ENCODE measurements at regions not wholly inside any gene's neighbourhood (a gene's known extent, or its start where the extent isn't known, plus 50 kb on each side); places are given as distances from the start of the nearest gene placed in this dataset.

DNA sequence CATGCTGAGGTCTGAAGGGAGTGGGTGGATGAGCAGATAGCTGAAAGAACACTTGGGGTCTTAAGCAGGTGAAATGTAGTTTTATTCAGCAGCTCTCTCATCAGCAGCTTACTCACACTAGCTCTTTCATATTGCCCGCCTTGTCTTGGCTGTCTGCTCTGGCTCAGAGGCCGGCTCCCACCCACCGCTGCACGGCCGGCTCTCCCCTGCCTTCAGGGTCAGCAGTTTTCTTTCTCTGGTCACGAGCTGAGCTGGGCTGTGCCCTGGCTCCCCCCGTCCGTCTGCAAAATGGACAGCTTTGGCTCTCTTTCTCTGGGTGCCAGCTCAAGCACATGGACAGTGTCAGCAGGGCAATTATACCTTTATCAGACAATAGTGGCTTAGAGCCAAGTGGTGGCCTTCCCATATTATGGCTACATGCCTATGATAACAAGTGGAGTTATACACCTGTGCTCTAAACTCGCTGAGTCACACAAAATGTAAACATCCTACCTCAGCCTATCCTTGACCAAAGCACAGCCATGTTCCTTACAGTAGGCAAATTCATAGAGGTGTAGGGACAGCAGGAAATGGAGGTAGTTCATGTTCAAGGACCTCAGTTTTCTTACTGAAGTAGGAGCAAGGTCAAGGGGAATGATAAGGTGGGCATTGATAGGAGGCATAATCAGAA, 224.8 kb downstream of the SOCS6 start:
- Histone ChIP-seq H3K4me1 (ENCODE audit: control insufficient read depth in 1 of 2, insufficient read depth in 2 of 2, low read length in 2 of 2) (no peaks in the 10 kb centered on the region), H3K4me3 (ENCODE audit: low read depth in 1 of 2, low read length in 2 of 2) (no peak overlapping the region), H3K27ac (ENCODE audit: low read length) (no peak overlapping the region), H3K27me3 (ENCODE audit: low read depth, low read length) (no peaks in the 10 kb centered on the region), H3K9me3 (ENCODE audit: control insufficient read depth in 1 of 2, low read length in 2 of 2) (no peaks in the 10 kb centered on the region), H3K36me3 (ENCODE audit: control insufficient read depth in 1 of 2, insufficient read depth in 2 of 2, low read length in 2 of 2) (no peaks in the 10 kb centered on the region)

DNA sequence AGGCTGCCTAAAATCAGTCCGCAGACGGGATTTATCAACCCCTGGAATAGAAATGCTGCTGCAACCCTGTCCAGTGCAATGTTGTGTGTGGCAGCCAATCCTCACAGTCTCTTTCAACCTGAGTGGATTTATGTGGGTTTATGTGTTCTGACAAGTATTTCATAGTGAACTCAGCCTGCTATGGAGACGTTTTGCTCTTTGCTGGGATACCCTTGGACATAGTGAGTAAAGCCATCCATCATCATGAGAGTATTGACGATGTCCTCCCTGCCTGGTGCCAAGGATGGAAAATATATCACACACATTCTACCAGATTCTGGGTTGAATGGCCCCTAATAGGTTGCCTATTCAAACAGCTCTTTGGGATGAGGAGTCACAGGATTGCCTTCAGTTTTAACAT, 219.1 kb downstream of the SOCS6 start:
- Histone ChIP-seq H3K4me1 (ENCODE audit: control insufficient read depth in 1 of 2, insufficient read depth in 2 of 2, low read length in 2 of 2) (no peaks in the 10 kb centered on the region), H3K27ac (ENCODE audit: low read length) (no peak overlapping the region), H3K9me3 (ENCODE audit: control insufficient read depth in 1 of 2, low read length in 2 of 2) (no peaks in the 10 kb centered on the region), H3K27me3 (ENCODE audit: low read depth, low read length) (no peaks in the 10 kb centered on the region), H3K36me3 (ENCODE audit: control insufficient read depth in 1 of 2, insufficient read depth in 2 of 2, low read length in 2 of 2) (no peaks in the 10 kb centered on the region), H3K4me3 (ENCODE audit: low read depth in 1 of 2, low read length in 2 of 2) (no peak overlapping the region)

DNA sequence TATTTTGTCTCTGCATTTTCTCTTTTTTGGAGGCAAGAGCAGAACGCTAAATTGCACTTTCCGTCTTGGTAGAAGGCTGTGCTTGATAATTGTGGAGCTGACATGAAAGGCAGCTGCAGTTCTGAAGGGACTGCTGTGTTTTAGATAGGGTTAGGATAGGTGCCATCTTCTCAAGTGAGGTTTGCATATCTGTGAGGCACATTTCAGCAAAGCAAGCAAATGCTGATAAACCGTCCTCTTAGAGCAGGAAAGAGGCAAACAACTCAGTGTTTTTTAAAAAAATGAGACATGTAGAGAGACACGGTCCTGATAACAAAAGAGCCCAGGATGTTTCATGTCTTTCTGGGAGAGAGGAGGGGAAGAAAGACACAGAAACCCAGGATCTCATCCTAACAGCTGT, 217.7 kb downstream of the SOCS6 start:
- Histone ChIP-seq H3K9me3 (ENCODE audit: control insufficient read depth in 1 of 2, low read length in 2 of 2) (no peaks in the 10 kb centered on the region), H3K4me3 (ENCODE audit: low read depth in 1 of 2, low read length in 2 of 2) (no peak overlapping the region), H3K27me3 (ENCODE audit: low read depth, low read length) (no peaks in the 10 kb centered on the region), H3K4me1 (ENCODE audit: control insufficient read depth in 1 of 2, insufficient read depth in 2 of 2, low read length in 2 of 2) (no peaks in the 10 kb centered on the region), H3K27ac (ENCODE audit: low read length) (no peak overlapping the region), H3K36me3 (ENCODE audit: control insufficient read depth in 1 of 2, insufficient read depth in 2 of 2, low read length in 2 of 2) (no peaks in the 10 kb centered on the region)

DNA sequence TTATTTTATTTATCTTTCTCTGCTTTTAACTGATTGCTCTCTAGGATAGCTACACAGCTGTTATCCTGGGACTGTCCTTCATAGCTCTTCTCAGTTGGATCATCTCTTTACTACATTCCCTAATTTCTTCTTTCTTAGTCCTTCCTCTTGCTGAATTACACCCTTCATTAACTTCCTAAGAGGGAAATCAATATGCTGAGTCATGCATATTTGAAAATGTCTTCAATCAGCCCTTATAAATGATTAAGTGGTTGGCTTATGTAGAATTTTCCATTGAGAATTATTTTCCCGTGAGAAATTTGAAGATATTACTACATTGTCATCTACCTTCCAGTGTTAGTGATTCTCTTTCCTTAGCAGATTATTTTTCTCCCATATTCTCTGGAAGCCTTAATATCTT, 214.2 kb downstream of the SOCS6 start:
- no peak overlapping the region for H3K27ac ChIP-seq (ENCODE audit: low read length)
- H3K4me1 ChIP-seq (ENCODE audit: control insufficient read depth in 1 of 2, insufficient read depth in 2 of 2, low read length in 2 of 2): no peaks in the 10 kb centered on the region
- H3K9me3 ChIP-seq (ENCODE audit: control insufficient read depth in 1 of 2, low read length in 2 of 2): no peaks in the 10 kb centered on the region
- no peaks in the 10 kb centered on the region for H3K27me3 ChIP-seq (ENCODE audit: low read depth, low read length)
- no peaks in the 10 kb centered on the region for H3K36me3 ChIP-seq (ENCODE audit: control insufficient read depth in 1 of 2, insufficient read depth in 2 of 2, low read length in 2 of 2)
- no peak overlapping the region for H3K4me3 ChIP-seq (ENCODE audit: low read depth in 1 of 2, low read length in 2 of 2)

DNA sequence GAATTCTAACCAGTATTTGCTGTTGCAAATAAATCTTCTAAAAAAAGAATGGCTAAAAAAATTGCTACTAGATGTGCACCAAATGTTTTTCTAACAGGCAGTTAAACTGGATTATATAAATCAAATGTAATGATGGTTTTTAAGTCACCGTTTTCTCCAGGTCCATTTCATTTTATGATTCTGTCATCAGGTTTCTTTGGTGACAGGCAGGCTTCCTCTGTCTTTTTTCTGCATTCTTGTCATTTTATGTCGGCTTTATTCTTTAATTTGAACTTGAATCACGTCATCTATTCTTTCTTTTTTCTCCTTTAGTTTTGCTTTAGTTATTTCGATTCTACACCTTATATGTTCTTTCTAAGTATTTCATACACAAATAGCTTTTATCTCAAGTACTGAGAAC, 212.5 kb downstream of the SOCS6 start:
- Histone ChIP-seq H3K27ac (ENCODE audit: low read length) (no peak overlapping the region), H3K27me3 (ENCODE audit: low read depth, low read length) (no peaks in the 10 kb centered on the region)

DNA sequence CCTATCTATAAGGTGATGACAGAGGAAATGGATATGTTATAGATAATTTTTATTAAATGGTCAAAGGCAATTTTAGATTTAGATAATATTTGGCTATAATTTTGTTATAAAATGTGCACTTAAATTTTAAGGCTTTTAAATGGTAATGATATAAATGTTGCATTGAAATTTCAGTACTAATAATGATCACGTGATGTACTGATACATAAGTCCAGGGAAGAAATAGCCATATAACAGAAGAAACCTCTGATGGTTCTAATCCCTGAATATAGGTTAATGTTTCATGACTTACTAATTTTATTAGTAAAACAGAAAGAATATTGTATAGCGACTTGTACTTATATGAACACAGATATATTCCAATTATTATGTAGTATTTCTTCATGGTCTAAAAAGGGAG, 211.9 kb downstream of the SOCS6 start:
- Histone ChIP-seq H3K4me1 (ENCODE audit: control insufficient read depth in 1 of 2, insufficient read depth in 2 of 2, low read length in 2 of 2) (no peaks in the 10 kb centered on the region), H3K27ac (ENCODE audit: low read length) (no peak overlapping the region), H3K27me3 (ENCODE audit: low read depth, low read length) (no peaks in the 10 kb centered on the region), H3K36me3 (ENCODE audit: control insufficient read depth in 1 of 2, insufficient read depth in 2 of 2, low read length in 2 of 2) (no peaks in the 10 kb centered on the region), H3K9me3 (ENCODE audit: control insufficient read depth in 1 of 2, low read length in 2 of 2) (no peaks in the 10 kb centered on the region), H3K4me3 (ENCODE audit: low read depth in 1 of 2, low read length in 2 of 2) (no peak overlapping the region)

More for the DNA sequence above, 212.5 kb downstream of the SOCS6 start:
- Histone ChIP-seq H3K4me1 (ENCODE audit: control insufficient read depth in 1 of 2, insufficient read depth in 2 of 2, low read length in 2 of 2) (no peaks in the 10 kb centered on the region), H3K36me3 (ENCODE audit: control insufficient read depth in 1 of 2, insufficient read depth in 2 of 2, low read length in 2 of 2) (no peaks in the 10 kb centered on the region), H3K4me3 (ENCODE audit: low read depth in 1 of 2, low read length in 2 of 2) (no peak overlapping the region), H3K9me3 (ENCODE audit: control insufficient read depth in 1 of 2, low read length in 2 of 2) (no peaks in the 10 kb centered on the region)

DNA sequence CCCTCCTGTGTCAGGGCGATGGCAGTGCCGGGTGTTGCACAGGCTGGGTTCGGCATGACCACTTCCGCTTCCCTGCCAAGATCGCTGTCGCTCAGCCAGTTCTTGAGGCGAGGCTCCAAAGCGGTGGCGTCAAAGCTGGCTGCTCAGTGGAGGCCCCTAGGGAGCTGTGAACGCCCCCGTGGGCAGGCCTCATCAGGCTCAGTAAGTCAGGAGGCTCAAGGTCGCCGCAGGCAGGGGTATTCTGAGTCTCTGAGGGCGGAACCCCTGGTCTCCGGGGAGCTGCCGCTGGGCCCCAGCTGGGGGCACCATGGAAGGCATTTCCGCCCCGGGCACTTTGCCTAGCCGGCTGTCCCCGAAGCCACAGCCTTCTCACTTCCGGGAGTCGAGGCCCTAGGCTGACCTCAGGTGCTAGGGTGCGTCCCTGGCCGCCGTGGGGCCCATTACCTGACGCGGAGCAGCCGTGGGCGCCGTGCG, 210.4 kb downstream of the SOCS6 start:
- H3K27ac ChIP-seq (ENCODE audit: low read length): no peak overlapping the region
- H3K27me3 ChIP-seq (ENCODE audit: low read depth, low read length): no peaks in the 10 kb centered on the region
- no peaks in the 10 kb centered on the region for H3K9me3 ChIP-seq (ENCODE audit: control insufficient read depth in 1 of 2, low read length in 2 of 2)
- no peaks in the 10 kb centered on the region for H3K4me1 ChIP-seq (ENCODE audit: control insufficient read depth in 1 of 2, insufficient read depth in 2 of 2, low read length in 2 of 2)
- no peaks in the 10 kb centered on the region for H3K36me3 ChIP-seq (ENCODE audit: control insufficient read depth in 1 of 2, insufficient read depth in 2 of 2, low read length in 2 of 2)
- no peak overlapping the region for H3K4me3 ChIP-seq (ENCODE audit: low read depth in 1 of 2, low read length in 2 of 2)

DNA sequence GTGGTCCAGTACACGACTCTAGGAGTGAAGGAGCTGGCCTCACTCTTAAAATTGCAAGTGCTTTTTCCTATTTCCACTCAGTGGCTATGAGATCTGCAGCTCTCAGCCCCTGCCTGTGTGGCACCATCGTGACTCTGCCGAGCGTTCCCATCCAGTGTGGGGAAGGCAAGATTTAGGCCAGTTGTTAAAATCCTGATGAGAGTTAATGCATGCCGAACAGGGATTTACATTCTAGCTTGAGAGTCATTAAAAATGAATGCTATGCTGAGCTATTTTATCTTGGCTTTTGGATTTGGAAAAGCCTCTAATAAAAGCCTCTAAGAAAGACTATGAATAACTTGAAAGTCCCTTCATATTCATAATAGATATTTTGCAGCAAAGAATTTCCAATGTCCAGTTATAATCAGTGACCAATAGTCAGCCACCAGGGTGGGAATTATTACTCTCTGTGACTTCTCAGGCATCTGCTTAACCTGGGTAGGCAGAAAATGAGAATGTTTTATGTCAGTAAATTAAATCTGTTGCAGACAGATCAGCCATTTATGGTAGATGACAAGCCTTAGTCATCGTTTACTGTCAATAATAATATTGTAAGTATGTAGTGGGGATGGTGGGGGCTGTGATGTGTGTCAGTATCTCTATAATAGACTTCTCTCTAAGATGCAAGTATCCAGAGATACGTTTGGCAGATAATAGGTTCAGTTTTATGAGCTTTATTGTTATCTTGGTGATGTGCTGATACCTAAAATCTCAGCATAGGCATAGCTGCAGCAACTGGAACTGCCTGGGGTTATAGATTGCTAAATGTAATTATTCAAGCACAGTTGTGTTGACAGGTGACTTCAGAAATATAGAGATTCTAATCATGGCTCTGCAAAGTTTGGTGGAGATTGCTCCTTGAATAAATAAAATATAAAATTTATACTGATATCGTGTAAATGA, 207.8 kb downstream of the SOCS6 start:
- Histone ChIP-seq H3K36me3 (ENCODE audit: control insufficient read depth in 1 of 2, insufficient read depth in 2 of 2, low read length in 2 of 2) (no peaks in the 10 kb centered on the region), H3K27ac (ENCODE audit: low read length) (no peak overlapping the region), H3K4me1 (ENCODE audit: control insufficient read depth in 1 of 2, insufficient read depth in 2 of 2, low read length in 2 of 2) (no peaks in the 10 kb centered on the region), H3K4me3 (ENCODE audit: low read depth in 1 of 2, low read length in 2 of 2) (no peak overlapping the region), H3K9me3 (ENCODE audit: control insufficient read depth in 1 of 2, low read length in 2 of 2) (no peaks in the 10 kb centered on the region), H3K27me3 (ENCODE audit: low read depth, low read length) (no peaks in the 10 kb centered on the region)

DNA sequence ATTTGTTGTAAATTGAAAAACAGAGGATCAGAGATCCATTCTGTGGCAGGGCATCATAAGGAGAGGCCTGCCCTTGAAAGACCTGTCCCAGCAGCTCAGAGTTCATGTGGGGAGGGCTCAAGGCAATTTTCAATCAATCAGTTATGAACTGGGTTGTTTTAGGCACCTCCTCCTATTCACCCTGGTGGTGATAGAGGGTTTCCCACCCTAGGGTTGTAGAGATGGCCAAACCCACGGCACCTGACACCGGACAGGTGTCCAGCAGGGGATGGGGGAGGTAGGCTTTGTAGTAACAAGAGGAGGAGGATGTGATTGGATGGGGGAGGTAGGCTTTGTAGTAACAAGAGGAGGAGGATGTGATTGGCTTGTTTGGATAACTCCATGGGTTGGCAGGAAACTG, 205.7 kb downstream of the SOCS6 start:
- Histone ChIP-seq H3K9me3 (ENCODE audit: control insufficient read depth in 1 of 2, low read length in 2 of 2) (no peaks in the 10 kb centered on the region), H3K36me3 (ENCODE audit: control insufficient read depth in 1 of 2, insufficient read depth in 2 of 2, low read length in 2 of 2) (no peaks in the 10 kb centered on the region), H3K27ac (ENCODE audit: low read length) (no peak overlapping the region), H3K4me3 (ENCODE audit: low read depth in 1 of 2, low read length in 2 of 2) (no peak overlapping the region), H3K27me3 (ENCODE audit: low read depth, low read length) (no peaks in the 10 kb centered on the region), H3K4me1 (ENCODE audit: control insufficient read depth in 1 of 2, insufficient read depth in 2 of 2, low read length in 2 of 2) (no peaks in the 10 kb centered on the region)

DNA sequence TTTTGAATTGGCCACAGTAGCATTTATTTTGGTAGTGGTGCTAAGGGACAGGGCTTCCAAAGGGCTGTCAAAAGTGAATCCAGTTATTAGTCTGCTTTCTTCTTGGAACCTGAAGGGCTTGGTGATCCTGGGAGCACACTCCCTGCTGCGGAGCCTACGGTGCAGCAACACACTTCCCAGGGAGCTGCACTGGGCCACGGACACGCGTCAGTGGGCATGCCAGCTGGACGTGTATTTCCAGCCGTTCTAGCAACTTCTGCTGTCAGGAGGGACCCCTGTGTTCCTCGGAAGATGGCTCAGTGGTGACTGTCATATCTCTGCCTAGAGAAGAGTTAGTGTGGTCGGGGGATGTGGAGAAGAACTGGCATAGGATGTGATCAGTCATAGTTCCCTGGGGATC, 204.6 kb downstream of the SOCS6 start:
- Histone ChIP-seq H3K36me3 (ENCODE audit: control insufficient read depth in 1 of 2, insufficient read depth in 2 of 2, low read length in 2 of 2) (no peaks in the 10 kb centered on the region), H3K4me3 (ENCODE audit: low read depth in 1 of 2, low read length in 2 of 2) (no peak overlapping the region), H3K9me3 (ENCODE audit: control insufficient read depth in 1 of 2, low read length in 2 of 2) (no peaks in the 10 kb centered on the region), H3K27ac (ENCODE audit: low read length) (no peak overlapping the region), H3K27me3 (ENCODE audit: low read depth, low read length) (no peaks in the 10 kb centered on the region), H3K4me1 (ENCODE audit: control insufficient read depth in 1 of 2, insufficient read depth in 2 of 2, low read length in 2 of 2) (no peaks in the 10 kb centered on the region)

DNA sequence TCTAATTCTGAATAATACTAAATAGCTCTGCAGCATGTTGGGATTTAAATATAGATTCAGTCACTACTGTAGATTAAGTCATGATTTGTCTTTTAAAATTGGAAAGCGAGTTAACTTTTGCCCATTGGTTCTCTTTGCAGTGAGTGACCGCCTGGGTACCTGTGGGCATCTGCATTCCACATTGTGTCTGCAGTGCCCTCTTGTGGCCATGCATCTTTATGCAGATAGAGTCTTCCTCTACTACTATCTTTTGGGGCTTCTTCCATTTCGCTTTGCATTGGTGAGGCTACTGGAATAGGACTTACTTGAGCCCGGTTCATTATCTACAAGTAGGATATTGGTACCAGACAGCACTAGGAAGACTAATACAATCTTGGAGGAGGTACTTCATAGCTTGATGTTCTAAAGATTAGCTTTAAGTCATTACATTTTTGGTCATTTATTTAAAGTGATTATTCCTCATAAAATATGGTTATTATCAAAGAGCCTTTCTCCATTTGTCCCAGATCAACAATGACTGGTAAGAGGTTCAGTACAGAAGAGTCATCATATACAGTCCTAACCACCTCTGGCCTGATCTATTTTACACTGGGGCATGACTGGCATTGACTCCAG, 203.0 kb downstream of the SOCS6 start:
- Histone ChIP-seq H3K27ac (ENCODE audit: low read length) (no peak overlapping the region), H3K27me3 (ENCODE audit: low read depth, low read length) (no peaks in the 10 kb centered on the region), H3K4me3 (ENCODE audit: low read depth in 1 of 2, low read length in 2 of 2) (no peak overlapping the region), H3K4me1 (ENCODE audit: control insufficient read depth in 1 of 2, insufficient read depth in 2 of 2, low read length in 2 of 2) (no peaks in the 10 kb centered on the region), H3K36me3 (ENCODE audit: control insufficient read depth in 1 of 2, insufficient read depth in 2 of 2, low read length in 2 of 2) (no peaks in the 10 kb centered on the region), H3K9me3 (ENCODE audit: control insufficient read depth in 1 of 2, low read length in 2 of 2) (no peaks in the 10 kb centered on the region)
